K562 (cell line): ENCODE measurements at regions not wholly inside any gene's neighbourhood (a gene's known extent, or its start where the extent isn't known, plus 50 kb on each side); places are given as distances from the start of the nearest gene placed in this dataset.

Experiments
- EP300 ChIP-seq: IDR thresholded peaks from 2 replicates; pipeline ENCODE4 v1.6.1; 2012; ENCODE audit warnings: low read length, improper control_type of control experiment
- ZBTB1 ChIP-seq: sonication (generic); formaldehyde crosslinking; IDR thresholded peaks from 2 replicates; pipeline ENCODE4 v1.8.1; 2023; ENCODE audit warnings: missing genetic modification reagents, low read depth, mild to moderate bottlenecking, borderline replicate concordance
- ZFP30 ChIP-seq: fragments of 250-450 bp; sonication (Bioruptor Pico); IDR thresholded peaks from 2 replicates; pipeline ENCODE4 v1.8.0; 2022; ENCODE audit warnings: moderate library complexity, mild to moderate bottlenecking, inconsistent platforms, borderline replicate concordance
- TF ChIP-seq, protein P1 (sequence below): fragments of 200-800 bp; sonication (Bioruptor generic); IDR thresholded peaks from 2 replicates; pipeline ENCODE4 v1.6.1; 2016; ENCODE audit warnings: missing genetic modification characterization, missing compliant biosample characterization

DNA sequence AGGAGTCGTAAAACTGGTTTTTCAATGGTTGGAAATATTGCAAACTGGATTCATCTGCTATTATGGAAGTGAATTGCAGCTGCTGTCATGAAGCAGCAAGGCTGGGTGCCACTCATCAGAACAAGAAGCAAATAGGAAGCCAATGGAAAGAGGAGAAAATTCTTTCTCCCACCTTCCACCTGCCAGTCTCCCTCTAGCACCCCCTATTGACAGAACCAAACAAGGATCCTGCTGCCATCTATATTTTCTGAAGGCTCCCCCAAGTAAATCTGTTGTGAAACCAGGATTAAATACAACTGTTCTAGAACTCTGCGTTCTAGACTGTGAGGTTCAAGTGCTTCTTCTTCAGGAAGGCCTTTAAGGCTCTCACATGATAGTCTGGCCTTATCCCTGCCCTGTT lies 286.6 kb downstream of the AACS start:
- no peak for TF ChIP-seq ZFP30
- TF ChIP-seq EP300: no peak
- no peak for TF ChIP-seq ZBTB1 (CRISPR knock-in tag)
- TF ChIP-seq, protein P1, sequence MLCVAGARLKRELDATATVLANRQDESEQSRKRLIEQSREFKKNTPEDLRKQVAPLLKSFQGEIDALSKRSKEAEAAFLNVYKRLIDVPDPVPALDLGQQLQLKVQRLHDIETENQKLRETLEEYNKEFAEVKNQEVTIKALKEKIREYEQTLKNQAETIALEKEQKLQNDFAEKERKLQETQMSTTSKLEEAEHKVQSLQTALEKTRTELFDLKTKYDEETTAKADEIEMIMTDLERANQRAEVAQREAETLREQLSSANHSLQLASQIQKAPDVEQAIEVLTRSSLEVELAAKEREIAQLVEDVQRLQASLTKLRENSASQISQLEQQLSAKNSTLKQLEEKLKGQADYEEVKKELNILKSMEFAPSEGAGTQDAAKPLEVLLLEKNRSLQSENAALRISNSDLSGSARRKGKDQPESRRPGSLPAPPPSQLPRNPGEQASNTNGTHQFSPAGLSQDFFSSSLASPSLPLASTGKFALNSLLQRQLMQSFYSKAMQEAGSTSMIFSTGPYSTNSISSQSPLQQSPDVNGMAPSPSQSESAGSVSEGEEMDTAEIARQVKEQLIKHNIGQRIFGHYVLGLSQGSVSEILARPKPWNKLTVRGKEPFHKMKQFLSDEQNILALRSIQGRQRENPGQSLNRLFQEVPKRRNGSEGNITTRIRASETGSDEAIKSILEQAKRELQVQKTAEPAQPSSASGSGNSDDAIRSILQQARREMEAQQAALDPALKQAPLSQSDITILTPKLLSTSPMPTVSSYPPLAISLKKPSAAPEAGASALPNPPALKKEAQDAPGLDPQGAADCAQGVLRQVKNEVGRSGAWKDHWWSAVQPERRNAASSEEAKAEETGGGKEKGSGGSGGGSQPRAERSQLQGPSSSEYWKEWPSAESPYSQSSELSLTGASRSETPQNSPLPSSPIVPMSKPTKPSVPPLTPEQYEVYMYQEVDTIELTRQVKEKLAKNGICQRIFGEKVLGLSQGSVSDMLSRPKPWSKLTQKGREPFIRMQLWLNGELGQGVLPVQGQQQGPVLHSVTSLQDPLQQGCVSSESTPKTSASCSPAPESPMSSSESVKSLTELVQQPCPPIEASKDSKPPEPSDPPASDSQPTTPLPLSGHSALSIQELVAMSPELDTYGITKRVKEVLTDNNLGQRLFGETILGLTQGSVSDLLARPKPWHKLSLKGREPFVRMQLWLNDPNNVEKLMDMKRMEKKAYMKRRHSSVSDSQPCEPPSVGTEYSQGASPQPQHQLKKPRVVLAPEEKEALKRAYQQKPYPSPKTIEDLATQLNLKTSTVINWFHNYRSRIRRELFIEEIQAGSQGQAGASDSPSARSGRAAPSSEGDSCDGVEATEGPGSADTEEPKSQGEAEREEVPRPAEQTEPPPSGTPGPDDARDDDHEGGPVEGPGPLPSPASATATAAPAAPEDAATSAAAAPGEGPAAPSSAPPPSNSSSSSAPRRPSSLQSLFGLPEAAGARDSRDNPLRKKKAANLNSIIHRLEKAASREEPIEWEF (CRISPR knock-in tag): no peak
